GM12878 (cell line): ENCODE measurements at regions not wholly inside any gene's neighbourhood (a gene's known extent, or its start where the extent isn't known, plus 50 kb on each side); places are given as distances from the start of the nearest gene placed in this dataset.

Source experiments
- ATAC-seq: fragments of 200-7000 bp; cut with Tn5 transposase; 3 replicates; pipeline ENCODE4 v1.9.1; 2020; ENCODE audit warnings: mild to moderate bottlenecking, moderate library complexity
- BruUV-seq: library from RNA; stranded (reverse); fragments of 400-500 nt; replicated peaks from 2 replicates; lab custom pipeline; 2021; lab: Mats Ljungman, UMichigan
- CTCF ChIA-PET: fragments of 300-600 bp; sonication (Branson Sonifier 250); formaldehyde crosslinking; extraction: SDS; loops from one replicate; lab custom pipeline; 2021; ENCODE audit warnings: inconsistent platforms; lab: Yijun Ruan, JAX
- POLR2A ChIA-PET: fragments of 350-600 bp; formaldehyde crosslinking; extraction: SDS; loops from one replicate; lab custom pipeline; 2021; ENCODE audit warnings: inconsistent platforms; lab: Charles Lee
- RAD21 ChIA-PET: fragments of 300-600 bp; sonication (Branson Sonifier 250); formaldehyde crosslinking; loops from one replicate; lab custom pipeline; 2023; ENCODE audit warnings: antibody characterized with exemption; ENCODE audit not compliant: unreplicated experiment; lab: Charles Lee
- SMC1A ChIA-PET: fragments of 300-600 bp; sonication (Branson Sonifier 250); formaldehyde crosslinking; loops from one replicate; lab custom pipeline; 2023; ENCODE audit not compliant: unreplicated experiment, uncharacterized antibody; lab: Charles Lee
- DNase-seq: peaks from one replicate; pipeline ENCODE4 v3.0.0-alpha.2; 2011; ENCODE audit warnings: low read depth, low spot score
- FAIRE-seq: peaks from 3 replicates; lab custom pipeline; 2011; peaks lifted over from hg19 to GRCh38; lab: Jason Lieb, UNC
- H2AFZ ChIP-seq: 2 replicates; pipeline ENCODE4 v1.6.0; 2011; ENCODE audit warnings: low read depth, low read length, control low read depth; ENCODE audit not compliant: control insufficient read depth
- H3K27ac ChIP-seq: 2 replicates; pipeline ENCODE4 v1.5.1; 2011; ENCODE audit warnings: control low read depth; ENCODE audit not compliant: control insufficient read depth, insufficient read depth
- H3K27me3 ChIP-seq, 2 experiments: replicated peaks in 1 of 2; 2 replicates each; pipeline versions ENCODE4 v1.6.0 to v1.6.1; 2011; ENCODE audit warnings: low read length in 1 of 2; ENCODE audit not compliant: control insufficient read depth in 2 of 2, insufficient read depth in 2 of 2
- H3K36me3 ChIP-seq, 2 experiments: 2 replicates each; pipeline ENCODE4 v1.5.1; 2011; ENCODE audit warnings: low read length in 1 of 2; ENCODE audit not compliant: control insufficient read depth in 2 of 2, insufficient read depth in 2 of 2
- H3K4me1 ChIP-seq: 2 replicates; pipeline ENCODE4 v1.6.1; 2011; ENCODE audit warnings: mild to moderate bottlenecking, low read length, moderate library complexity, mixed read lengths; ENCODE audit not compliant: control insufficient read depth, insufficient read depth
- H3K4me2 ChIP-seq: 2 replicates; pipeline ENCODE4 v1.6.0; 2011; ENCODE audit warnings: control low read depth; ENCODE audit not compliant: control insufficient read depth, insufficient read depth
- H3K4me3 ChIP-seq: fragments of 200-600 bp; sonication (generic); 2 replicates; pipeline ENCODE4 v1.5.1; 2016
- H3K79me2 ChIP-seq: 2 replicates; pipeline ENCODE4 v1.6.0; 2011; ENCODE audit warnings: low read length; ENCODE audit not compliant: control insufficient read depth, insufficient read depth
- H3K9ac ChIP-seq: 2 replicates; pipeline ENCODE4 v1.8.0; 2011; ENCODE audit warnings: low read length, control low read depth, mixed read lengths; ENCODE audit not compliant: control insufficient read depth, insufficient read depth
- H3K9me3 ChIP-seq: replicated peaks from 3 replicates; pipeline ENCODE4 v1.5.1; 2011; ENCODE audit warnings: mild to moderate bottlenecking, low read length; ENCODE audit not compliant: control insufficient read depth, insufficient read depth
- H4K20me1 ChIP-seq: 2 replicates; pipeline ENCODE4 v1.6.0; 2011; ENCODE audit not compliant: control insufficient read depth, insufficient read depth
- CHD2 ChIP-seq: IDR thresholded peaks from 2 replicates; pipeline ENCODE4 v1.6.1; 2011; ENCODE audit warnings: low read depth, low read length, improper control_type of control experiment, borderline replicate concordance
- IKZF2 ChIP-seq, 2 experiments: fragments of 450-650 bp; IDR thresholded peaks; 2 replicates each; pipeline ENCODE4 v1.6.1; 2017; ENCODE audit warnings: mild to moderate bottlenecking in 2 of 2, moderate library complexity in 2 of 2
- MEF2A ChIP-seq: IDR thresholded peaks from 2 replicates; pipeline ENCODE4 v1.6.1; 2011; ENCODE audit warnings: low read depth, mild to moderate bottlenecking, low read length, moderate library complexity; ENCODE audit not compliant: insufficient read depth
- NFYA ChIP-seq: IDR thresholded peaks from 2 replicates; pipeline ENCODE4 v1.6.1; 2011; ENCODE audit warnings: low read depth, mild to moderate bottlenecking, low read length, improper control_type of control experiment, borderline replicate concordance
- RB1 ChIP-seq: fragments of 450-650 bp; formaldehyde crosslinking; IDR thresholded peaks from 2 replicates; pipeline ENCODE4 v1.6.1; 2017; ENCODE audit warnings: mild to moderate bottlenecking, borderline replicate concordance
- RELA ChIP-seq: fragments of 450-650 bp; IDR thresholded peaks from 2 replicates; pipeline ENCODE4 v1.8.0; 2014; ENCODE audit warnings: borderline replicate concordance; ENCODE audit not compliant: partially characterized antibody
- RFX5 ChIP-seq: IDR thresholded peaks from 2 replicates; pipeline ENCODE4 v1.6.1; 2011; ENCODE audit warnings: low read depth, low read length, improper control_type of control experiment
- ZBED1 ChIP-seq: IDR thresholded peaks from 2 replicates; pipeline ENCODE4 v1.6.1; 2016; ENCODE audit warnings: borderline replicate concordance
- in situ Hi-C: fragments of 300-500 bp; cut with MboI; formaldehyde crosslinking; loops from 9 replicates; pipeline ENCODE4 v1.14.3; 2018; ENCODE audit warnings: mixed read lengths
- intact Hi-C: fragments of 100-400 bp; cut with micrococcal nuclease; formaldehyde crosslinking; loops from one replicate; pipeline ENCODE4 v1.14.2; 2022; ENCODE audit not compliant: unreplicated experiment
- TF ChIP-seq, protein P1 (sequence below): fragments of 450-650 bp; IDR thresholded peaks from 2 replicates; pipeline ENCODE4 v1.6.1; 2017; ENCODE audit warnings: antibody characterized with exemption, mild to moderate bottlenecking, moderate library complexity
- TF ChIP-seq, protein P2 (sequence below): IDR thresholded peaks from 2 replicates; pipeline ENCODE4 v1.6.1; 2012; ENCODE audit warnings: low read depth, low read length, improper control_type of control experiment
- TF ChIP-seq, protein P3 (sequence below): fragments of 450-650 bp; IDR thresholded peaks from 2 replicates; pipeline ENCODE4 v1.6.1; 2018; ENCODE audit warnings: borderline replicate concordance, mild to moderate bottlenecking; ENCODE audit not compliant: partially characterized antibody
- TF ChIP-seq, protein P4 (sequence below): fragments of 450-650 bp; IDR thresholded peaks from 2 replicates; pipeline ENCODE4 v1.6.1; 2016; ENCODE audit warnings: mild to moderate bottlenecking
- TF ChIP-seq, protein P5 (sequence below): fragments of 450-650 bp; IDR thresholded peaks from 2 replicates; pipeline ENCODE4 v1.6.1; 2014; ENCODE audit warnings: mild to moderate bottlenecking

DNA sequence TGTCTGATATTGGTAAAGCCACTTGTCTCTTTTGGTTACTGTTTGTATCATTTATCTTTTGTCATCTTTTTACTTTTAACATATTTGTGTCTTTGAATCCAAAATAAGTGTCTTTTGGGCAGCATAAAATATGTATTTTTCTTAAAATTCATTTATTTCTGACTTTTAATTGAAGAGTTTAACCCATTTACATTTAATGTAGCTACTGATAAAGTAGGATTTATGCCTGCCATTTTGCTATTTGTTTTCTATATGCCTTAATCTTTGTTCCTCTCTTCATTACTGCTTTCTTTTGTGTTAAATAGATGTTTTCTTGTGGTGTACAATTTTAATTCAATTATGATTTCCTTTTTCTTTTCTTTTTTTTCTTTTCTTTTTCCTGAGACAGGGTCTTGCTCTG lies 60.9 kb downstream of the ESM1 start (continued):
- TF ChIP-seq, protein P1, sequence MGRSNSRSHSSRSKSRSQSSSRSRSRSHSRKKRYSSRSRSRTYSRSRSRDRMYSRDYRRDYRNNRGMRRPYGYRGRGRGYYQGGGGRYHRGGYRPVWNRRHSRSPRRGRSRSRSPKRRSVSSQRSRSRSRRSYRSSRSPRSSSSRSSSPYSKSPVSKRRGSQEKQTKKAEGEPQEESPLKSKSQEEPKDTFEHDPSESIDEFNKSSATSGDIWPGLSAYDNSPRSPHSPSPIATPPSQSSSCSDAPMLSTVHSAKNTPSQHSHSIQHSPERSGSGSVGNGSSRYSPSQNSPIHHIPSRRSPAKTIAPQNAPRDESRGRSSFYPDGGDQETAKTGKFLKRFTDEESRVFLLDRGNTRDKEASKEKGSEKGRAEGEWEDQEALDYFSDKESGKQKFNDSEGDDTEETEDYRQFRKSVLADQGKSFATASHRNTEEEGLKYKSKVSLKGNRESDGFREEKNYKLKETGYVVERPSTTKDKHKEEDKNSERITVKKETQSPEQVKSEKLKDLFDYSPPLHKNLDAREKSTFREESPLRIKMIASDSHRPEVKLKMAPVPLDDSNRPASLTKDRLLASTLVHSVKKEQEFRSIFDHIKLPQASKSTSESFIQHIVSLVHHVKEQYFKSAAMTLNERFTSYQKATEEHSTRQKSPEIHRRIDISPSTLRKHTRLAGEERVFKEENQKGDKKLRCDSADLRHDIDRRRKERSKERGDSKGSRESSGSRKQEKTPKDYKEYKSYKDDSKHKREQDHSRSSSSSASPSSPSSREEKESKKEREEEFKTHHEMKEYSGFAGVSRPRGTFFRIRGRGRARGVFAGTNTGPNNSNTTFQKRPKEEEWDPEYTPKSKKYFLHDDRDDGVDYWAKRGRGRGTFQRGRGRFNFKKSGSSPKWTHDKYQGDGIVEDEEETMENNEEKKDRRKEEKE, result no peak
- no peak for TF ChIP-seq ZBED1
- TF ChIP-seq, protein P2, sequence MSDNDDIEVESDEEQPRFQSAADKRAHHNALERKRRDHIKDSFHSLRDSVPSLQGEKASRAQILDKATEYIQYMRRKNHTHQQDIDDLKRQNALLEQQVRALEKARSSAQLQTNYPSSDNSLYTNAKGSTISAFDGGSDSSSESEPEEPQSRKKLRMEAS, result no peak
- TF ChIP-seq, protein P3, sequence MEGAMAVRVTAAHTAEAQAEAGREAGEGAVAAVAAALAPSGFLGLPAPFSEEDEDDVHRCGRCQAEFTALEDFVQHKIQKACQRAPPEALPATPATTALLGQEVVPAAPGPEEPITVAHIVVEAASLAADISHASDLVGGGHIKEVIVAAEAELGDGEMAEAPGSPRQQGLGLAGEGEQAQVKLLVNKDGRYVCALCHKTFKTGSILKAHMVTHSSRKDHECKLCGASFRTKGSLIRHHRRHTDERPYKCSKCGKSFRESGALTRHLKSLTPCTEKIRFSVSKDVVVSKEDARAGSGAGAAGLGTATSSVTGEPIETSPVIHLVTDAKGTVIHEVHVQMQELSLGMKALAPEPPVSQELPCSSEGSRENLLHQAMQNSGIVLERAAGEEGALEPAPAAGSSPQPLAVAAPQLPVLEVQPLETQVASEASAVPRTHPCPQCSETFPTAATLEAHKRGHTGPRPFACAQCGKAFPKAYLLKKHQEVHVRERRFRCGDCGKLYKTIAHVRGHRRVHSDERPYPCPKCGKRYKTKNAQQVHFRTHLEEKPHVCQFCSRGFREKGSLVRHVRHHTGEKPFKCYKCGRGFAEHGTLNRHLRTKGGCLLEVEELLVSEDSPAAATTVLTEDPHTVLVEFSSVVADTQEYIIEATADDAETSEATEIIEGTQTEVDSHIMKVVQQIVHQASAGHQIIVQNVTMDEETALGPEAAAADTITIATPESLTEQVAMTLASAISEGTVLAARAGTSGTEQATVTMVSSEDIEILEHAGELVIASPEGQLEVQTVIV, result no peak
- no peak for TF ChIP-seq RFX5
- no peak for TF ChIP-seq RB1
- no peak for TF ChIP-seq CHD2
- no peak for TF ChIP-seq RELA

DNA sequence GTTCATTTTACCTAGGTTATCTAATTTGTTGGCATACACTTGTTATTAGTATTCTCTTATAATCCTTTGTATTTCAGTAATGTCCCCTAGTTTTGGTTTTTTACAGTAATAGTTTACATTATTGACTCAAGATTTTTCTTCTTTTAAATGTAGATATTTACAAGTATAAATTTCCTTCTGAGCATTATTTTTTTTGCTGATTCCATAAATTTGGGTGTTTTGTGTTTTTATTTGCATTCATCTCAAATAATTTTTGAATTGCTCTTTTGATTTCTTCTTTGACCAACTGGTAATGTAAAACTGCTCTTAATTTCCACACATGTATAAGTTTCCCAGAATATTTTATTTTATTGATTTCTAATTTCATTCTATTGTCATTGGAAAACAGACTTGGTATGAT lies 68.1 kb downstream of the ESM1 start:
- H2AFZ ChIP-seq, result no peak overlapping the region
- H3K4me2 ChIP-seq, result no peak overlapping the region
- H3K9ac ChIP-seq, result no peak overlapping the region
- H4K20me1 ChIP-seq, result no peaks in the 10 kb centered on the region
- in situ Hi-C loops, result no loop called here
- ATAC-seq (no peak), FAIRE-seq (no peak), DNase-seq (no peak)
- CTCF ChIA-PET, result no interaction called here
- intact Hi-C loops, result no loop called here
- no peaks in the 10 kb centered on the region for H3K79me2 ChIP-seq
- POLR2A ChIA-PET, result no interaction called here
- RAD21 ChIA-PET, result no interaction called here
- SMC1A ChIA-PET, result no interaction called here
- peaks cover 0 to 5% of the 10 kb centered on the region in 2 experiments; a peak in 1 of 4 replicates for H3K27me3 ChIP-seq
- no peak overlapping the region for H3K4me3 ChIP-seq
- no peaks in the 10 kb centered on the region for H3K4me1 ChIP-seq
- H3K36me3 ChIP-seq, result no peaks in the 10 kb centered on the region
- no peaks in the 10 kb centered on the region; the same call in 2 of the 3 replicates for H3K9me3 ChIP-seq
- no TSS peak for BruUV-seq
- H3K27ac ChIP-seq, result no peak overlapping the region
- TF ChIP-seq IKZF2 (IDR thresholded peaks at IDR 0.05) (no peak), MEF2A (no peak), NFYA (no peak)
- TF ChIP-seq, protein P4, sequence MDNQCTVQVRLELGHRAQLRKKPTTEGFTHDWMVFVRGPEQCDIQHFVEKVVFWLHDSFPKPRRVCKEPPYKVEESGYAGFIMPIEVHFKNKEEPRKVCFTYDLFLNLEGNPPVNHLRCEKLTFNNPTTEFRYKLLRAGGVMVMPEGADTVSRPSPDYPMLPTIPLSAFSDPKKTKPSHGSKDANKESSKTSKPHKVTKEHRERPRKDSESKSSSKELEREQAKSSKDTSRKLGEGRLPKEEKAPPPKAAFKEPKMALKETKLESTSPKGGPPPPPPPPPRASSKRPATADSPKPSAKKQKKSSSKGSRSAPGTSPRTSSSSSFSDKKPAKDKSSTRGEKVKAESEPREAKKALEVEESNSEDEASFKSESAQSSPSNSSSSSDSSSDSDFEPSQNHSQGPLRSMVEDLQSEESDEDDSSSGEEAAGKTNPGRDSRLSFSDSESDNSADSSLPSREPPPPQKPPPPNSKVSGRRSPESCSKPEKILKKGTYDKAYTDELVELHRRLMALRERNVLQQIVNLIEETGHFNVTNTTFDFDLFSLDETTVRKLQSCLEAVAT, result no peak
- TF ChIP-seq, protein P5, sequence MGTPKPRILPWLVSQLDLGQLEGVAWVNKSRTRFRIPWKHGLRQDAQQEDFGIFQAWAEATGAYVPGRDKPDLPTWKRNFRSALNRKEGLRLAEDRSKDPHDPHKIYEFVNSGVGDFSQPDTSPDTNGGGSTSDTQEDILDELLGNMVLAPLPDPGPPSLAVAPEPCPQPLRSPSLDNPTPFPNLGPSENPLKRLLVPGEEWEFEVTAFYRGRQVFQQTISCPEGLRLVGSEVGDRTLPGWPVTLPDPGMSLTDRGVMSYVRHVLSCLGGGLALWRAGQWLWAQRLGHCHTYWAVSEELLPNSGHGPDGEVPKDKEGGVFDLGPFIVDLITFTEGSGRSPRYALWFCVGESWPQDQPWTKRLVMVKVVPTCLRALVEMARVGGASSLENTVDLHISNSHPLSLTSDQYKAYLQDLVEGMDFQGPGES, result no peak
